ENCODE measurements at regions not wholly inside any gene's neighbourhood (a gene's known extent, or its start where the extent isn't known, plus 50 kb on each side); places are given as distances from the start of the nearest gene placed in this dataset.

- TF ChIP-seq GATA2 (IDR thresholded peaks at IDR 0.05; ENCODE audit: low read depth, low read length) = no peak
- TF ChIP-seq GATA3 (IDR thresholded peaks at IDR 0.05; ENCODE audit: low read depth, low read length) = no peak
Measured at GRCh38 chr10:113240736-113241135, 290.7 kb downstream of the TCF7L2 start.
